Stomach (tissue), 8 donors: ENCODE measurements at regions not wholly inside any gene's neighbourhood (a gene's known extent, or its start where the extent isn't known, plus 50 kb on each side); places are given as distances from the start of the nearest gene placed in this dataset.

Source experiments
- DNase-seq, 2 donors: peaks; one replicate each; pipeline versions ENCODE4 v3.0.0 to v3.0.0-alpha.2; 2013 to 2019
- H3K27ac ChIP-seq, 5 donors: fragments of 200-600 bp in 4 of 5; sonication (generic) in 4 of 5; one replicate each; pipeline ENCODE4 v1.5.1; 2013 to 2019; ENCODE audit warnings: mild to moderate bottlenecking in 1 of 5, moderate library complexity in 1 of 5
- H3K27me3 ChIP-seq, 3 donors: fragments of 200-600 bp; sonication (generic); one replicate each; pipeline ENCODE4 v1.5.1; 2017 to 2019; ENCODE audit warnings: mixed run types in 1 of 3
- H3K36me3 ChIP-seq, 4 donors: fragments of 200-600 bp; sonication (generic); 1 replicate in 3 of 4; 2 replicates in 1 of 4; pipeline ENCODE4 v1.5.1; 2016 to 2019
- H3K4me1 ChIP-seq, 4 donors: fragments of 200-600 bp; sonication (generic); one replicate each; pipeline ENCODE4 v1.5.1; 2016 to 2019
- H3K4me3 ChIP-seq, 4 donors: fragments of 200-600 bp; sonication (generic) in 3 of 4; one replicate each; pipeline ENCODE4 v1.5.1; 2016 to 2019; ENCODE audit warnings: mild to moderate bottlenecking in 1 of 4
- H3K9me3 ChIP-seq, 4 donors: fragments of 200-600 bp; sonication (generic); one replicate each; pipeline ENCODE4 v1.5.1; 2016 to 2019
- EP300 ChIP-seq: sonication (generic); formaldehyde crosslinking; IDR thresholded peaks from one replicate; pipeline ENCODE4 v1.6.1; 2017; ENCODE audit warnings: antibody characterized with exemption
- POLR2A ChIP-seq, 4 donors: fragments of 450-650 bp; IDR thresholded peaks; one replicate each; pipeline ENCODE4 v1.6.1; 2016; ENCODE audit warnings: antibody characterized with exemption in 4 of 4, control low read depth in 2 of 4, mild to moderate bottlenecking in 1 of 4, moderate library complexity in 1 of 4
- POLR2AphosphoS5 ChIP-seq, 3 donors: sonication (generic); formaldehyde crosslinking; IDR thresholded peaks; one replicate each; pipeline ENCODE4 v1.6.1; 2016; ENCODE audit warnings: antibody characterized with exemption in 3 of 3
- WGBS, 5 donors: extraction: QIAGEN DNeasy Blood & Tissue Kit in 3 of 5; methylation state at CpG; one replicate each; pipeline versions ENCODE4 v1.1.5 to v1.1.7; 2013 to 2018; 5-methylcytosine and 5-hydroxymethylcytosine counted together
- intact Hi-C: fragments of 100-400 bp; cut with DNase I; formaldehyde crosslinking; loops from one replicate; pipeline ENCODE4 v1.15.1; 2023; ENCODE audit warnings: low total_unique reads
- TF ChIP-seq, protein P1 (sequence below), 7 experiments: fragments of 450-650 bp in 4 of 7; fragments of 200-600 bp in 3 of 7; sonication (generic) in 3 of 7; IDR thresholded peaks; one replicate each; pipeline ENCODE4 v1.5.1; 2016 to 2019; ENCODE audit warnings: antibody characterized with exemption in 7 of 7, control low read depth in 2 of 7, mild to moderate bottlenecking in 1 of 7
- donor health status: healthy with polysubstance abuse.
- donor health status: Bipolar disorder and iron deficiency.
- donor health status: healthy.

DNA sequence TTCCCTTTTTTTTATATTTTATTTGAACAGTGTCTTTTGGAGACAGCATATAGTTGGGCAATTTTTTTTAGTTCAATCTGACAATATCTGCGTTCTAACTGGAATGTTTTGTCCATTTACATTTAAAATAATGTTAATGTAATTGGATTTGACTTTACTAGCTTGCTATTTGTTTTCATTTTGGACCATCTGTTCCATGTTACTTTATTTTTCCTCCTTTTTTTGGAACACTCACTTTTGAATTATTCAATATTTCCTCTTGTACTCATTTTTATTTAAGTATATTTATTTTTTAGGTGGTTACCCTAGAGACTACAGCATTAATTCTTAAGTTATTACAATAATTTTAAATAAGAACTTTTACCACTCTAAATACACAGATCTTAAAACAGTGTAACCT is 62.8 kb upstream of the C1orf87 start:
- intact Hi-C loops = no loop called here
- H3K27me3 ChIP-seq = no peaks in the 10 kb centered on the region
- DNase-seq = no peak
- TF ChIP-seq POLR2AphosphoS5 (IDR thresholded peaks at IDR 0.05) = no peak
- TF ChIP-seq POLR2A (IDR thresholded peaks at IDR 0.05) = no peak
- no peak for TF ChIP-seq EP300
- TF ChIP-seq, protein P1, sequence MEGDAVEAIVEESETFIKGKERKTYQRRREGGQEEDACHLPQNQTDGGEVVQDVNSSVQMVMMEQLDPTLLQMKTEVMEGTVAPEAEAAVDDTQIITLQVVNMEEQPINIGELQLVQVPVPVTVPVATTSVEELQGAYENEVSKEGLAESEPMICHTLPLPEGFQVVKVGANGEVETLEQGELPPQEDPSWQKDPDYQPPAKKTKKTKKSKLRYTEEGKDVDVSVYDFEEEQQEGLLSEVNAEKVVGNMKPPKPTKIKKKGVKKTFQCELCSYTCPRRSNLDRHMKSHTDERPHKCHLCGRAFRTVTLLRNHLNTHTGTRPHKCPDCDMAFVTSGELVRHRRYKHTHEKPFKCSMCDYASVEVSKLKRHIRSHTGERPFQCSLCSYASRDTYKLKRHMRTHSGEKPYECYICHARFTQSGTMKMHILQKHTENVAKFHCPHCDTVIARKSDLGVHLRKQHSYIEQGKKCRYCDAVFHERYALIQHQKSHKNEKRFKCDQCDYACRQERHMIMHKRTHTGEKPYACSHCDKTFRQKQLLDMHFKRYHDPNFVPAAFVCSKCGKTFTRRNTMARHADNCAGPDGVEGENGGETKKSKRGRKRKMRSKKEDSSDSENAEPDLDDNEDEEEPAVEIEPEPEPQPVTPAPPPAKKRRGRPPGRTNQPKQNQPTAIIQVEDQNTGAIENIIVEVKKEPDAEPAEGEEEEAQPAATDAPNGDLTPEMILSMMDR (IDR thresholded peaks at IDR 0.05) = no peak
- H3K4me3 ChIP-seq = no peak overlapping the region
- no peaks in the 10 kb centered on the region for H3K36me3 ChIP-seq
- no peaks in the 10 kb centered on the region for H3K9me3 ChIP-seq
- 75 to 94% (median 88%) methylated on average over 1 of the region's 1 CpG for WGBS, 5 donors
- peaks cover 0 to 14% (median 5%) of the 10 kb centered on the region in 4 donors for H3K4me1 ChIP-seq
- no peak overlapping the region for H3K27ac ChIP-seq

DNA sequence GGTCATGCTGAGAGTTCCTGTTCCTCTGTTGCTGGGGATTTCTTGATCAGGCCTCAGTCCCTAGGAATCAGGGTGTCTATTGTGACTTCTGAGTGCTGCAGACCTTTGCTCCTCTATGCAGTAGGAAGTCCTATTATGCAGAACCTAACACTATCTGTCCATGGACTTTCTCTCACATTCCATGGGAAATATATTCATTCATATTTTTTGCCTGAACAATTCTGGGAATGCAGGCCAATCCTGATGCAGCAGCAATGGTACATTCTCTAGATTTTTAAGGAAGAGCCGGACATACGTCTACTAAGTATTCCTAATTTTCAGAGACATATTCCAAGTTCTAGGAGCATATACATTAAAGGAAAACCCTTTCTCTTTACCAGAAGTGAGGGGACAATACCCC is 61.1 kb upstream of the C1orf87 start:
- Histone ChIP-seq H3K27me3 (no peaks in the 10 kb centered on the region), H3K4me1 (peaks cover 0 to 14% (median 5%) of the 10 kb centered on the region in 4 donors), H3K9me3 (no peaks in the 10 kb centered on the region), H3K36me3 (no peaks in the 10 kb centered on the region), H3K4me3 (no peak overlapping the region), H3K27ac (no peak overlapping the region)
- intact Hi-C loops = no loop called here
- TF ChIP-seq POLR2AphosphoS5 (IDR thresholded peaks at IDR 0.05) = no peak
- TF ChIP-seq POLR2A (IDR thresholded peaks at IDR 0.05) = no peak
- no peak for TF ChIP-seq EP300
- TF ChIP-seq, protein P1 (IDR thresholded peaks at IDR 0.05) = no peak
- WGBS, 5 donors = 90 to 100% (median 94%) methylated on average over 2 of the region's 2 CpGs
- DNase-seq = no peak

DNA sequence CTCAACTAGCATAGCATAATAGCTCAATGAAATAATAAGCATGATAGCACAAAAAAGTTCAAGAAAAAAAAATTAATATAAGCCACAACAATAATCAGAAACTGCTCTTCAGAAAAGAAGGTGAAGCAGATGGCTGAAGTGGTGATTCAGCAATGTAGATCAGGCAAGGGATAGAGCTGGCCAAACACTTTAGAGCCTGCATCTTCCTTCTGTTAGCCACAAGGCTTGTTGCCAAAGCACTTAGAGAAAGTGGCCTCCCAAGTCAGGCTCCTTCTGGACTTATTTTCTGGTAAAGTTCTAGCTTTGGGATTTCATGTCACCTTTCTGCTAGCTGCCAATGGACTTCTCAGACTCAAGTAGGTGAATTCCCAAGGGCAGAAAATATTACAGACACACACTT is 60.3 kb upstream of the C1orf87 start:
- Histone ChIP-seq H3K4me1 (peaks cover 0 to 14% (median 5%) of the 10 kb centered on the region in 4 donors), H3K27ac (no peak overlapping the region), H3K27me3 (no peaks in the 10 kb centered on the region), H3K9me3 (no peaks in the 10 kb centered on the region), H3K4me3 (no peak overlapping the region), H3K36me3 (no peaks in the 10 kb centered on the region)
- intact Hi-C loops = no loop called here
- DNase-seq = no peak
- TF ChIP-seq, protein P1 (IDR thresholded peaks at IDR 0.05) = no peak
- TF ChIP-seq POLR2A (IDR thresholded peaks at IDR 0.05) = no peak
- TF ChIP-seq EP300 = no peak
- no peak for TF ChIP-seq POLR2AphosphoS5 (IDR thresholded peaks at IDR 0.05)

DNA sequence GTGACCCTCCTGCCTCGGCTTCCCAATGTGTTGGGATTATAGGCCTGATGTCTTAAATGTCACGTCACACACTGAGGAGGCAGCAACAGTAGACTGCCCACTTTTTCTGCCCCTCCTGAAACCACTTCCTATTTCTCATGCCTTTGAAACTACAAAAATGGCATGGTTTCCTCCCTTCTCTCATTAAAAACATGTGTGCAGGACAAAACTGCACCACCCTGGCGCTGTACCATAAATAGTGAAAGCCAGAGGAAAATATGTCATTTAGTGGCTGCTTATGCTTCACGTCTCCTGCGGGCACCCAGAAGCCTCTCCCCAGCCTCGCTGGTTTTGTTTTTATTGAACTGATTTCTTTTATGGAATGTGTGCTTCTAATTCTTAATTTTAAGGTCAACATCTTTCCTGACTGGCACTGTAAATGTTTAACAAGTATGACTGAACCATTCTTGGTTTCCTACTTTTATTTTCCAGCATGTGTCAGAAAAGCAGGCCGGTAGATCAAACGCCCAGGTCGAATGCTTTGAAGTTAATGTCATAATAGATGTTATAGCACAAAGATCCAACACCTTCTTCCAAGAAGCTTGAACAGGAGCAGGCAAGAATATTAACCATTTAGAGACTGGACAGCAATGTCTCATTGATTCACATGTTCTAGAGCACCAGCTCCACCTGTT is 59.6 kb upstream of the C1orf87 start:
- Histone ChIP-seq H3K27ac (no peak overlapping the region), H3K9me3 (no peaks in the 10 kb centered on the region), H3K4me3 (no peak overlapping the region), H3K4me1 (peaks cover 0 to 14% (median 5%) of the 10 kb centered on the region in 4 donors), H3K27me3 (no peaks in the 10 kb centered on the region), H3K36me3 (no peaks in the 10 kb centered on the region)
- TF ChIP-seq, protein P1 (IDR thresholded peaks at IDR 0.05) = no peak
- TF ChIP-seq POLR2AphosphoS5 (IDR thresholded peaks at IDR 0.05) (no peak), POLR2A (IDR thresholded peaks at IDR 0.05) (no peak), EP300 (no peak)
- intact Hi-C loops = no loop called here
- peak in 1 of 2 donors; percentile 32 for DNase-seq
- WGBS, 5 donors = 39 to 47% (median 43%) methylated on average over 9 of the region's 9 CpGs
